B cell (primary cell): ENCODE measurements at regions not wholly inside any gene's neighbourhood (a gene's known extent, or its start where the extent isn't known, plus 50 kb on each side); places are given as distances from the start of the nearest gene placed in this dataset.

Experiments used
- CTCF ChIP-seq: fragments of 200-600 bp; IDR thresholded peaks from one replicate; pipeline ENCODE4 v1.8.0; 2022; ENCODE audit warnings: antibody characterized with exemption, mild to moderate bottlenecking
- EZH2 ChIP-seq: IDR thresholded peaks from 2 replicates; pipeline ENCODE4 v1.6.1; 2012; ENCODE audit warnings: borderline replicate concordance, low read depth, mild to moderate bottlenecking, moderate library complexity, low read length; ENCODE audit not compliant: insufficient read depth, poor library complexity, severe bottlenecking

GRCh38 chr12:115357681-115358080 lies 673.7 kb upstream of the TBX3 start:
- no peak for TF ChIP-seq CTCF
- TF ChIP-seq EZH2: no peak
